ENCODE measurements at regions not wholly inside any gene's neighbourhood (a gene's known extent, or its start where the extent isn't known, plus 50 kb on each side); places are given as distances from the start of the nearest gene placed in this dataset.

- H3K27me3 ChIP-seq (replicated peaks; ENCODE audit: insufficient read depth): no peaks in the 10 kb centered on the region
- H3K4me1 ChIP-seq (ENCODE audit: insufficient read depth): no peaks in the 10 kb centered on the region
- WGBS, 2 experiments (ENCODE audit: low coverage in 1 of 2, low lambda C conversion rate in 2 of 2, missing lambda C conversion rate in 2 of 2): 59 to 68% methylated on average over 2 of the region's 2 CpGs
- TF ChIP-seq EZH2phosphoT487 (IDR thresholded peaks at IDR 0.05; ENCODE audit: insufficient read depth, low read depth) (no peak), EZH2 (IDR thresholded peaks at IDR 0.05; ENCODE audit: insufficient read depth, poor library complexity, severe bottlenecking) (no peak)
- no peak overlapping the region for H3K4me3 ChIP-seq
- H2AFZ ChIP-seq: no peak overlapping the region
- H3K4me2 ChIP-seq (ENCODE audit: unreplicated experiment): no peak overlapping the region
- H3K9me3 ChIP-seq (ENCODE audit: low read depth): no peaks in the 10 kb centered on the region
- H3F3A ChIP-seq (ENCODE audit: insufficient read depth): no peaks in the 10 kb centered on the region
- no peak for DNase-seq
- H3K9me2 ChIP-seq (ENCODE audit: insufficient read depth): no peaks in the 10 kb centered on the region
- H3K9ac ChIP-seq: no peak overlapping the region
- no peaks in the 10 kb centered on the region for H4K20me1 ChIP-seq (ENCODE audit: insufficient read depth)
- H3K36me3 ChIP-seq (ENCODE audit: low read depth): no peaks in the 10 kb centered on the region
- H3K27ac ChIP-seq: no peak overlapping the region
- in situ Hi-C loops (cut with MboI): no loop called here
- H3K79me2 ChIP-seq (ENCODE audit: insufficient read depth): no peaks in the 10 kb centered on the region
Observed at GRCh38 chr12:93080452-93080851, 151.4 kb upstream of the EEA1 start.

- H3K9me2 ChIP-seq (ENCODE audit: insufficient read depth): no peaks in the 10 kb centered on the region
- H3K36me3 ChIP-seq (ENCODE audit: low read depth): no peaks in the 10 kb centered on the region
- no peak for DNase-seq
- H3K9me3 ChIP-seq (ENCODE audit: low read depth): no peaks in the 10 kb centered on the region
- no peaks in the 10 kb centered on the region for H4K20me1 ChIP-seq (ENCODE audit: insufficient read depth)
- H3K9ac ChIP-seq: no peak overlapping the region
- H3K4me2 ChIP-seq (ENCODE audit: unreplicated experiment): no peak overlapping the region
- H3K27ac ChIP-seq: no peak overlapping the region
- no peak overlapping the region for H3K4me3 ChIP-seq
- H2AFZ ChIP-seq: no peak overlapping the region
- no peaks in the 10 kb centered on the region for H3K4me1 ChIP-seq (ENCODE audit: insufficient read depth)
- H3K27me3 ChIP-seq (replicated peaks; ENCODE audit: insufficient read depth): no peaks in the 10 kb centered on the region
- 83 to 88% methylated on average over 10 of the region's 10 CpGs for WGBS, 2 experiments (ENCODE audit: low coverage in 1 of 2, low lambda C conversion rate in 2 of 2, missing lambda C conversion rate in 2 of 2)
- H3K79me2 ChIP-seq (ENCODE audit: insufficient read depth): no peaks in the 10 kb centered on the region
- no peak for TF ChIP-seq EZH2 (IDR thresholded peaks at IDR 0.05; ENCODE audit: insufficient read depth, poor library complexity, severe bottlenecking)
- TF ChIP-seq EZH2phosphoT487 (IDR thresholded peaks at IDR 0.05; ENCODE audit: insufficient read depth, low read depth): no peak
- in situ Hi-C loops (cut with MboI): no loop called here
- H3F3A ChIP-seq (ENCODE audit: insufficient read depth): no peaks in the 10 kb centered on the region
Observed at GRCh38 chr12:93080994-93081809, 152.1 kb upstream of the EEA1 start.

- no peak overlapping the region for H3K27ac ChIP-seq
- 87 to 92% methylated on average over 4 of the region's 4 CpGs for WGBS, 2 experiments (ENCODE audit: low coverage in 1 of 2, low lambda C conversion rate in 2 of 2, missing lambda C conversion rate in 2 of 2)
Observed at GRCh38 chr12:93081810-93082165, 152.7 kb upstream of the EEA1 start.

GRCh38 chr12:93085383-93086287, 156.5 kb upstream of the EEA1 start:
- Histone ChIP-seq H3K9ac (no peak overlapping the region), H3K27ac (no peak overlapping the region)

More at GRCh38 chr12:93081810-93082165, 152.7 kb upstream of the EEA1 start:
- Histone ChIP-seq H3K27me3 (replicated peaks; ENCODE audit: insufficient read depth) (no peaks in the 10 kb centered on the region), H3K9me2 (ENCODE audit: insufficient read depth) (no peaks in the 10 kb centered on the region), H3K79me2 (ENCODE audit: insufficient read depth) (no peaks in the 10 kb centered on the region), H3K4me1 (ENCODE audit: insufficient read depth) (no peaks in the 10 kb centered on the region), H3K9me3 (ENCODE audit: low read depth) (no peaks in the 10 kb centered on the region), H3K9ac (no peak overlapping the region), H3F3A (ENCODE audit: insufficient read depth) (no peaks in the 10 kb centered on the region), H4K20me1 (ENCODE audit: insufficient read depth) (no peaks in the 10 kb centered on the region), H2AFZ (no peak overlapping the region), H3K4me3 (no peak overlapping the region), H3K36me3 (ENCODE audit: low read depth) (no peaks in the 10 kb centered on the region), H3K4me2 (ENCODE audit: unreplicated experiment) (no peak overlapping the region)
- in situ Hi-C loops (cut with MboI): no loop called here
- TF ChIP-seq EZH2phosphoT487 (IDR thresholded peaks at IDR 0.05; ENCODE audit: insufficient read depth, low read depth): no peak
- no peak for DNase-seq

More at GRCh38 chr12:93085383-93086287, 156.5 kb upstream of the EEA1 start:
- Histone ChIP-seq H3K4me3 (no peak overlapping the region), H4K20me1 (ENCODE audit: insufficient read depth) (no peaks in the 10 kb centered on the region), H3K9me2 (ENCODE audit: insufficient read depth) (no peaks in the 10 kb centered on the region), H3K4me2 (ENCODE audit: unreplicated experiment) (no peak overlapping the region), H3K27me3 (replicated peaks; ENCODE audit: insufficient read depth) (no peaks in the 10 kb centered on the region), H3K36me3 (ENCODE audit: low read depth) (no peaks in the 10 kb centered on the region), H3K4me1 (ENCODE audit: insufficient read depth) (peaks cover 13% of the 10 kb centered on the region), H3K9me3 (ENCODE audit: low read depth) (no peaks in the 10 kb centered on the region), H3K79me2 (ENCODE audit: insufficient read depth) (no peaks in the 10 kb centered on the region), H3F3A (ENCODE audit: insufficient read depth) (peaks cover 9% of the 10 kb centered on the region; the same call in 1 of the 2 replicates), H2AFZ (no peak overlapping the region)
- in situ Hi-C loops (cut with MboI): no loop called here
- TF ChIP-seq EZH2 (IDR thresholded peaks at IDR 0.05; ENCODE audit: insufficient read depth, poor library complexity, severe bottlenecking): no peak
- no peak for DNase-seq
- WGBS, 2 experiments (ENCODE audit: low coverage in 1 of 2, low lambda C conversion rate in 2 of 2, missing lambda C conversion rate in 2 of 2): 85 to 90% methylated on average over 4 of the region's 4 CpGs
